ENCODE measurements at regions not wholly inside any gene's neighbourhood (a gene's known extent, or its start where the extent isn't known, plus 50 kb on each side); places are given as distances from the start of the nearest gene placed in this dataset.

DNA sequence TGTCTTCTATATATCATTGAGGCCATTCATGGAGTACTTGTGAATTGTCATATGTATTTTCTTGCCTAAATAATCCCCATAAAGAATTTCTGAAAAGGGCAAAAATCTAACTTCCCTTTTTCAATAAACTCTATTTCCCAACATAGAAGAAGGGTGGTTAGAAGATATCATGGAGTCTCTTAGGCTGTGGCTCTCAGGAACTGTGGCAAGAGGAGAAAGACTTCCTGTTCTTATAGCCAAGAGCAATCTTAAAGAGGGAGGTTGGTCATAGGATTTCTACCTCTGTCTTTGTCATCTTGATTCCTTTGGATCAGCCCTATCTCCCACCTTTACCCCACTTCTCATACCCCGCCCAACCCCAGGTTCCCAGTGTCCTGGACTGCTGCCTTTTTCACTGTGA lies 175.8 kb downstream of the TYW3 start:
- no peak overlapping the region for H4K12ac ChIP-seq (ENCODE audit: low read depth, low read length)
- H4K91ac ChIP-seq (ENCODE audit: low read depth, low read length): no peak overlapping the region
- no peak overlapping the region for H2AK5ac ChIP-seq (ENCODE audit: low read length)
- no peak overlapping the region for H2BK5ac ChIP-seq (ENCODE audit: low read depth, low read length, poor library complexity)
- no peak overlapping the region for H3K4ac ChIP-seq (ENCODE audit: low read depth, low read length)
- no peak overlapping the region for H3K4me2 ChIP-seq (ENCODE audit: low read length)
- no peaks in the 10 kb centered on the region for H3K79me1 ChIP-seq (ENCODE audit: low read length)
- no peak overlapping the region for H3K14ac ChIP-seq (ENCODE audit: low read length)
- no peak overlapping the region for H4K8ac ChIP-seq (ENCODE audit: low read depth, low read length)
- no peaks in the 10 kb centered on the region for H3K36me3 ChIP-seq (ENCODE audit: control insufficient read depth in 1 of 2, insufficient read depth in 2 of 2, low read length in 2 of 2)
- no peak overlapping the region for H3K23ac ChIP-seq (ENCODE audit: low read length)
- H2BK120ac ChIP-seq (ENCODE audit: insufficient read depth, low read length, poor library complexity): no peak overlapping the region
- H3K9ac ChIP-seq (ENCODE audit: low read length): no peak overlapping the region
- H3K27ac ChIP-seq (ENCODE audit: low read depth, low read length): no peak overlapping the region
- H3K79me2 ChIP-seq (ENCODE audit: control insufficient read depth, insufficient read depth, low read length, poor library complexity): no peaks in the 10 kb centered on the region
- DNase-seq: no peak
- H2AFZ ChIP-seq (ENCODE audit: insufficient read depth, low read length, poor library complexity): no peak overlapping the region
- H3K4me1 ChIP-seq (ENCODE audit: control insufficient read depth in 1 of 2, insufficient read depth in 2 of 2, low read length in 2 of 2): no peaks in the 10 kb centered on the region
- H3K4me3 ChIP-seq (ENCODE audit: low read depth, low read length): no peak overlapping the region
- no peak overlapping the region for H3K18ac ChIP-seq (ENCODE audit: low read length)
- no peaks in the 10 kb centered on the region for H3K27me3 ChIP-seq (ENCODE audit: insufficient read depth, low read length)
- no peak overlapping the region for H2BK12ac ChIP-seq (ENCODE audit: low read length)
- WGBS (ENCODE audit: extremely low coverage, insufficient coverage, insufficient read length): no CpG with 5 or more reads among the region's 1 CpG
- no peaks in the 10 kb centered on the region for H3K9me3 ChIP-seq (ENCODE audit: insufficient read depth, low read depth, low read length)

DNA sequence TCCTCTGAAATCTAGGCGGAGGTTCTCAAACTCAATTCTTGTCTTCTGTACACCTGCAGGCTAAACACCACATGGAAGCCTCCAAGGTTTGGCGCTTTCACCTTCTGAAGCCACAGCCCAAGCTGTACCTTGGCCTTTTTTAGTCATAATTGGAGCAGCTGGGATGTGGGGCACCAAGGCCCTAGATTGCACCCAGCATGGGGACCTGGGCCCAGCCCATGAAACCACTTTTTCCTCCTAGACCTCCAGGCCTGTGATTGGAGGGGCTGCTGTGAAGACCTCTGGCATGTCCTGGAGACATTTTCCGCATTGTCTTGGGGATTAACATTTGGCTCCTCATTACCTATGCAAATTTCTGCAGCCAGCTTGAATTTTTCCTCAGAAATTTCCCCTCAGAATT lies 181.0 kb downstream of the TYW3 start:
- Histone ChIP-seq H3K27me3 (ENCODE audit: insufficient read depth, low read length) (no peaks in the 10 kb centered on the region), H3K14ac (ENCODE audit: low read length) (no peak overlapping the region), H2BK12ac (ENCODE audit: low read length) (no peak overlapping the region), H4K91ac (ENCODE audit: low read depth, low read length) (no peak overlapping the region), H3K4me3 (ENCODE audit: low read depth, low read length) (no peak overlapping the region), H3K36me3 (ENCODE audit: control insufficient read depth in 1 of 2, insufficient read depth in 2 of 2, low read length in 2 of 2) (no peaks in the 10 kb centered on the region), H3K18ac (ENCODE audit: low read length) (no peak overlapping the region), H2BK120ac (ENCODE audit: insufficient read depth, low read length, poor library complexity) (no peak overlapping the region), H3K4me1 (ENCODE audit: control insufficient read depth in 1 of 2, insufficient read depth in 2 of 2, low read length in 2 of 2) (no peaks in the 10 kb centered on the region), H4K8ac (ENCODE audit: low read depth, low read length) (no peak overlapping the region), H2AK5ac (ENCODE audit: low read length) (no peak overlapping the region), H3K23ac (ENCODE audit: low read length) (no peak overlapping the region), H3K9ac (ENCODE audit: low read length) (no peak overlapping the region), H3K27ac (ENCODE audit: low read depth, low read length) (no peak overlapping the region), H4K12ac (ENCODE audit: low read depth, low read length) (no peak overlapping the region), H3K79me1 (ENCODE audit: low read length) (no peaks in the 10 kb centered on the region), H2AFZ (ENCODE audit: insufficient read depth, low read length, poor library complexity) (no peak overlapping the region), H3K9me3 (ENCODE audit: insufficient read depth, low read depth, low read length) (no peaks in the 10 kb centered on the region), H3K4me2 (ENCODE audit: low read length) (no peak overlapping the region), H3K4ac (ENCODE audit: low read depth, low read length) (no peak overlapping the region), H2BK5ac (ENCODE audit: low read depth, low read length, poor library complexity) (no peak overlapping the region), H3K79me2 (ENCODE audit: control insufficient read depth, insufficient read depth, low read length, poor library complexity) (no peaks in the 10 kb centered on the region)
- no peak for DNase-seq
- no CpG with 5 or more reads among the region's 3 CpGs for WGBS (ENCODE audit: extremely low coverage, insufficient coverage, insufficient read length)

DNA sequence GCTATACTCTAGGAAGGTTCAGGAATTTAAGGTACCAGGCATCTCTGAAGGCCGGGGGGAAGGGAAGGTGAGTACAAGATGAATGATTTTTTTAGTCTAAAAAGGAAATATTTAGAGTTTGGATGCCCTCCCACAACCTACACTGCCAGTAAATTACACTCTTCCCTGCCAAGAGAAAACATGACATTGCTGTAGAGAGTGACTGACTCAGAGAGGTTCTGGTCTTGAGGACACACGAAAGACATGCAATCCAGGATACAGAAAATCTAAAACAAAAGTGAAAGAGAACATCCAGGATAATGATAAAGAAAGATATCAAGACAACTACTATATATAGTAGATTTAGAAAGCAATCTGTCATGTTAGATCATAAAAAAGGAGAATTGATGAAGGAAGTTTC lies 200.5 kb downstream of the TYW3 start:
- Histone ChIP-seq H3K4me2 (ENCODE audit: low read length) (no peak overlapping the region), H3K27me3 (ENCODE audit: insufficient read depth, low read length) (no peaks in the 10 kb centered on the region), H3K4ac (ENCODE audit: low read depth, low read length) (no peak overlapping the region), H2AK5ac (ENCODE audit: low read length) (no peak overlapping the region), H3K27ac (ENCODE audit: low read depth, low read length) (no peak overlapping the region), H3K36me3 (ENCODE audit: control insufficient read depth in 1 of 2, insufficient read depth in 2 of 2, low read length in 2 of 2) (no peaks in the 10 kb centered on the region), H4K91ac (ENCODE audit: low read depth, low read length) (no peak overlapping the region), H3K14ac (ENCODE audit: low read length) (no peak overlapping the region), H3K9me3 (ENCODE audit: insufficient read depth, low read depth, low read length) (no peaks in the 10 kb centered on the region), H3K4me1 (ENCODE audit: control insufficient read depth in 1 of 2, insufficient read depth in 2 of 2, low read length in 2 of 2) (peaks cover 0 to 3% of the 10 kb centered on the region in 2 experiments), H3K79me2 (ENCODE audit: control insufficient read depth, insufficient read depth, low read length, poor library complexity) (no peaks in the 10 kb centered on the region), H3K79me1 (ENCODE audit: low read length) (no peaks in the 10 kb centered on the region), H3K18ac (ENCODE audit: low read length) (no peak overlapping the region), H3K23ac (ENCODE audit: low read length) (no peak overlapping the region), H4K8ac (ENCODE audit: low read depth, low read length) (no peak overlapping the region), H3K9ac (ENCODE audit: low read length) (no peak overlapping the region), H4K12ac (ENCODE audit: low read depth, low read length) (no peak overlapping the region), H2AFZ (ENCODE audit: insufficient read depth, low read length, poor library complexity) (no peak overlapping the region), H2BK12ac (ENCODE audit: low read length) (no peak overlapping the region), H3K4me3 (ENCODE audit: low read depth, low read length) (no peak overlapping the region), H2BK120ac (ENCODE audit: insufficient read depth, low read length, poor library complexity) (no peak overlapping the region), H2BK5ac (ENCODE audit: low read depth, low read length, poor library complexity) (no peak overlapping the region)
- no peak for DNase-seq
- no CpG with 5 or more reads among the region's 2 CpGs for WGBS (ENCODE audit: extremely low coverage, insufficient coverage, insufficient read length)

DNA sequence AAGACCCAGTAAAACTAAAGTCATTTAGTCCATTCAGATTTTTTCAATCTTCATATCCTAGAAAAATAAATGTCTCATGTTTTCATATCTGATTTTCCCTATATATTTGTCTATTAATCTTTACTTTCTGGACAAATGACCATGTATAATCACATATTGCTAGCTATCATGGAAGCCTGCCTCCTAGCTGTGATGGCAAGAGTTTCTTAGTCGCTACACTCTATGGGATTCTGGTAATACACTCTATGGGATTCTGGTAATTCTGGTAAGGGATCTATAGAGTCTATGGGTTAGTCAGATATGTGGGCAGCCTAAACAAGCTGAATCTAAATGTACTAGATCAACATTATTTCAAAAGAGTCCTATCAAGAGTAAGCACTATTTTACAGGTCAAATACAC lies 198.7 kb upstream of the LHX8 start:
- Histone ChIP-seq H3K9ac (ENCODE audit: low read length) (no peak overlapping the region), H3K4me1 (ENCODE audit: control insufficient read depth in 1 of 2, insufficient read depth in 2 of 2, low read length in 2 of 2) (peaks cover 0 to 3% of the 10 kb centered on the region in 2 experiments), H2BK12ac (ENCODE audit: low read length) (no peak overlapping the region), H3K27me3 (ENCODE audit: insufficient read depth, low read length) (no peaks in the 10 kb centered on the region), H3K4me3 (ENCODE audit: low read depth, low read length) (no peak overlapping the region), H3K18ac (ENCODE audit: low read length) (no peak overlapping the region), H3K14ac (ENCODE audit: low read length) (no peak overlapping the region), H3K36me3 (ENCODE audit: control insufficient read depth in 1 of 2, insufficient read depth in 2 of 2, low read length in 2 of 2) (no peaks in the 10 kb centered on the region), H2AFZ (ENCODE audit: insufficient read depth, low read length, poor library complexity) (no peak overlapping the region), H4K12ac (ENCODE audit: low read depth, low read length) (no peak overlapping the region), H3K27ac (ENCODE audit: low read depth, low read length) (no peak overlapping the region), H3K79me1 (ENCODE audit: low read length) (no peaks in the 10 kb centered on the region), H3K4ac (ENCODE audit: low read depth, low read length) (no peak overlapping the region), H4K8ac (ENCODE audit: low read depth, low read length) (no peak overlapping the region), H3K23ac (ENCODE audit: low read length) (no peak overlapping the region), H3K4me2 (ENCODE audit: low read length) (no peak overlapping the region), H3K79me2 (ENCODE audit: control insufficient read depth, insufficient read depth, low read length, poor library complexity) (no peaks in the 10 kb centered on the region), H2AK5ac (ENCODE audit: low read length) (no peak overlapping the region), H3K9me3 (ENCODE audit: insufficient read depth, low read depth, low read length) (no peaks in the 10 kb centered on the region), H4K91ac (ENCODE audit: low read depth, low read length) (no peak overlapping the region), H2BK5ac (ENCODE audit: low read depth, low read length, poor library complexity) (no peak overlapping the region), H2BK120ac (ENCODE audit: insufficient read depth, low read length, poor library complexity) (no peak overlapping the region)
- DNase-seq: no peak
- no CpG with 5 or more reads among the region's 1 CpG for WGBS (ENCODE audit: extremely low coverage, insufficient coverage, insufficient read length)
